AG04449 (cell line): ENCODE measurements at regions not wholly inside any gene's neighbourhood (a gene's known extent, or its start where the extent isn't known, plus 50 kb on each side); places are given as distances from the start of the nearest gene placed in this dataset.
"Not testable (repeated sequence)": the region's sequence is repeated elsewhere in the genome, so short reads cannot be mapped to it uniquely, and the experiment has no call there.

ENCODE experiments used
- CTCF ChIA-PET: fragments of 350-600 bp; formaldehyde crosslinking; extraction: SDS; loops from one replicate; lab custom pipeline; 2021; ENCODE audit warnings: antibody characterized with exemption; lab: Yijun Ruan, JAX
- POLR2A ChIA-PET: fragments of 400-600, 350-600 bp; formaldehyde crosslinking; extraction: SDS; loops from one replicate; lab custom pipeline; 2020; ENCODE audit warnings: antibody characterized with exemption, inconsistent platforms; lab: Yijun Ruan, JAX
- DNase-seq: peaks from one replicate; pipeline ENCODE4 v3.0.0-alpha.2; 2010; ENCODE audit warnings: low read depth, low spot score
- H3K4me3 ChIP-seq: 2 replicates; pipeline ENCODE4 v1.5.1; 2011; ENCODE audit warnings: low read depth, mild to moderate bottlenecking, control low read depth, low read length
- CTCF ChIP-seq: IDR thresholded peaks from one replicate; pipeline ENCODE4 v1.5.1; 2011; ENCODE audit warnings: mild to moderate bottlenecking, moderate library complexity, low read length, control low read depth, inconsistent platforms; ENCODE audit not compliant: insufficient read depth; ENCODE audit errors: missing control alignments

- DNase-seq, CTCF ChIA-PET, H3K4me3 ChIP-seq, POLR2A ChIA-PET: not testable (repeated sequence)
These were observed 168.5 kb upstream of the FAM72C start for GRCh38 chr1:144140243-144140642.

- CTCF ChIA-PET, DNase-seq, POLR2A ChIA-PET, H3K4me3 ChIP-seq: not testable (repeated sequence)
These were observed 133.2 kb upstream of the FAM72C start for GRCh38 chr1:144105006-144105405.

DNA sequence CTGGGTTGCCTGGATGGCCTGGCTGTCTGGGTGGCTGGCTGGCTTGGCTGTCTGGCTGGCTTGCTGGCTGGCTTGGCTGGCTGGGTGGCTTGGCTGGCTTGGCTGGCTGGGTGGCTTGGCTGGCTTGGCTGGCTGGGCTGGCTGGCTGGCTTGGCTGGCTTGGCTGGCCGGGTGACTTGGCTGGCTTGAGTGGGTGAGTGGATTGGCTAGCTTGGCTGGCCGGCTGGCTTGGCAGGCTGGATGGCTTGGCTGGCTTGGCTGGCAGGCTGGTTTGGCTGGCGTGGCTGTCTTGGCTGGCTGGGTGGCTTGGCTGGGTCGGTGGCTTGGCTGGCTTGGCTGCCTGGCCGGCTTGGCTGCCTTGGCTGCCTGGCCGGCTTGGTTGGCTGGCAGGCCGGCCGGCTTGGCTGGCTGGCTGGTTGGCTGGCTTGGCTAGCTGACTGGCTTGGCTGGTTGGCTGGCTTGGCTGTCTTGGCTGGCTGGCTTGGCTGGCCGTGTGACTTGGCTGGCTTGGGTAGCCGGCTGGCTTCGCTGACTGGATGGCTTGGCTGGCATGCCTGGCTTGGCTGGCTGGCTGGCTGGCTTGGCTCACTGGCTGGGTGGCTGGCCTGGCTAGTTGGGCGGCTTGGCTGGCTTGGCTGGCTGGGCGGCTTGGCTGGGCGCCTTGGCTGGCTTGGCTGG lies 132.4 kb upstream of the FAM72C start:
- POLR2A ChIA-PET, DNase-seq, CTCF ChIA-PET, H3K4me3 ChIP-seq: not testable (repeated sequence)

- H3K4me3 ChIP-seq, POLR2A ChIA-PET, DNase-seq, CTCF ChIA-PET: not testable (repeated sequence)
These were observed 131.5 kb upstream of the FAM72C start for GRCh38 chr1:144103156-144103880.

GRCh38 chr1:144102046-144102745 lies 130.4 kb upstream of the FAM72C start:
- CTCF ChIA-PET, H3K4me3 ChIP-seq, POLR2A ChIA-PET, DNase-seq: not testable (repeated sequence)

DNA sequence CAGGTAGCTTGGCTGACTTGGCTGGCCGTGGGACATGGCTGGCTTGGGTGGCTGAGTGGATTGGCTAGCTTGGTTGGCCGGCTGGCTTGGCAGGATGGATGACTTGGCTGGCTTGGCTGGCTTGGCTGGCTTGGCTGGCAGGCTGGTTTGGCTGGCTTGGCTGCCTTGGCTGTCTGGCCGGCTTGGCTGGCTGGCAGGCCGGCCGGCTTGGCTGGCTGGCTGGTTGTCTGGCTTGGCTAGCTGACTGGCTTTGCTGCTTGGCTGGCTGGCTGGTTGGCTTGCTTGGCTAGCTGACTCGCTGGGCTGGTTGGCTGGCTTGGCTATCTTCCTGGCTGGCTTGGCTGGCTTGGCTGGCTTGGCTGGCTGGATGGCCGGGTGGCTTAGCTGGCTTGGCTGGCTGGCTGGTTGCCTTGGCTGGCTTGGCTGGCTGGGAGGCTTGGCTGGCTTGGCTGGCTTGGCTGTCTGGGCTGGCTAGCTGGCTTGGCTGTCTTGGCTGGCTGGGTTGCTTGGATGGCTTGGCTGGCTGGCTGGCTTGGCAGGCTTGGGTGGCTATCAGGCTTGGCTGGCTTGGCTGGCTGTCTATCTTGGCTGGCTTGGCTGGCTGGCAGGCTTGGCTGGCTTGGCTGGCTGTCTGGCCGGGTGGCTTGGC lies 129.7 kb upstream of the FAM72C start:
- no peak for DNase-seq
- no peak overlapping the region for H3K4me3 ChIP-seq
- no peak for TF ChIP-seq CTCF
- POLR2A ChIA-PET, result no interaction called here
- CTCF ChIA-PET, result no interaction called here

DNA sequence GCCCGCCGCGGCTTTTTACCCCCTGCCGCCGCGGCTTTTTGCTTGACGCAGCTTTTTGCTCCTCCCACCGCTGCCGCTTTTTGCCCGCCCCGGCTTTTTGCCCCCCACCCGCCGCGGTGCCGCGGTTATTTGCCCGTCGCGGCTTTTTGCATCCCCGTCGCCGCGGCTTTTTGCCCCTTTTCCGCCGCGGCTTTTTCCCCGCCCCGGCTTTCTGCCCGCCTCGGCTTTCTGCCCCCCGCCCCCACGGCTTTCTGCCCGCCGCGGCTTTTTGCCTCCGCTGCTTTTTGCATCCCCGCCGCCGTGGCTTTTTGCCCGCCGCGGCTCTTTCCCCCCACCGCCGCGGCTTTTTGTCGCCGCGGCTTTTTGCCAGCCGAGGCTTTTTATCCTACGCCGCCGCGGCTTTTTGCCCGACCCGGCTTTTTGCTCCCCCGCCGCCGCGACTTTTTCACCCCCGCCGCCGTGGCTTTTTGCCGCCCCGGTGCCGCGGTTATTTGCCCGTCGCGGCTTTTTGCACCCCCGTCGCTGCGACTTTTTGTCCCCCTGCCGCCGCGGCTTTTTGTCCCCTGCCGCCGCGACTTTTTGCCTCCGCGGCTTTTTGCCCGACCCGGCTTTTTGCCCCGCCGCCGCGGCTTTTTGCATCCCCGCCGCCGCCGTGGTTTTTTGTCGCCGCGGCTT lies 105.5 kb upstream of the FAM72C start:
- POLR2A ChIA-PET, CTCF ChIA-PET, DNase-seq: not testable (repeated sequence)
- H3K4me3 ChIP-seq, result peak overlapping the region; percentile 49

- CTCF ChIA-PET, POLR2A ChIA-PET, DNase-seq: not testable (repeated sequence)
- peak overlapping the region; percentile 37 for H3K4me3 ChIP-seq
These were observed 104.9 kb upstream of the FAM72C start for GRCh38 chr1:144076646-144077045.

DNA sequence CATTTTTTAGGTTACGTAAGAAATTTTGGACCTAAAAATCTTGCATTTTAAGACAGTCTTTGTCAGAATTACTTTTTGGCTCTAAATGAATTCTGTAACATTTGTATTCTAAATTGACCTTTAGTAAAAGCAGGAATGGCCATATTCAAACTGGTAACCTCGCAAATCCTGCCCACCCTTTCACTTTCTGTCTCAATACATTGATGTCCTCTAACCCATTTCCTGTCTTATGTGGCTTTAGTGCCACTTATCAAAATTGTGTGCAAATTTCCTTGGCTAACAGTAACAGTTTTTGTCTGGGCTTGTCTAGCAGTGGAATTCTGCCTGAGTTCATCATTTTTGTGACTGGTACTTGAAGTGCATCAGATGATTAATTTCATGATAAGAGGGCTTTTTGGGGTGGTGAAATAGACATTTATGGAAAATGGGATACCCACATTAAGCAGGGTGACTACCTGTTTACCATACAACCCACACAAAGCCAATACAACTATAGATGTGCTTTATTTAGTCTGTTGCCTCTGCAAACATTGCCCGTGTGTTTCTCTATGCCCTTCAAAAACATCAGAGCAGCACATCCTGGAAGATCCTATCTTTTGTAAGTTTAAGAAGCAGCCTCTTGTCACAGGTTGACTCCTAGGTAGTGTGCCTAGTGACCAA lies 98.7 kb upstream of the FAM72C start:
- POLR2A ChIA-PET, H3K4me3 ChIP-seq, DNase-seq, CTCF ChIA-PET: not testable (repeated sequence)

- POLR2A ChIA-PET, CTCF ChIA-PET, H3K4me3 ChIP-seq, DNase-seq: not testable (repeated sequence)
These were observed 95.3 kb upstream of the FAM72C start for GRCh38 chr1:144067042-144067441.

GRCh38 chr1:144066071-144066813 lies 94.5 kb upstream of the FAM72C start:
- DNase-seq, CTCF ChIA-PET, H3K4me3 ChIP-seq, POLR2A ChIA-PET: not testable (repeated sequence)

- CTCF ChIA-PET, DNase-seq, H3K4me3 ChIP-seq, POLR2A ChIA-PET: not testable (repeated sequence)
These were observed 93.7 kb upstream of the FAM72C start for GRCh38 chr1:144065299-144066060.

DNA sequence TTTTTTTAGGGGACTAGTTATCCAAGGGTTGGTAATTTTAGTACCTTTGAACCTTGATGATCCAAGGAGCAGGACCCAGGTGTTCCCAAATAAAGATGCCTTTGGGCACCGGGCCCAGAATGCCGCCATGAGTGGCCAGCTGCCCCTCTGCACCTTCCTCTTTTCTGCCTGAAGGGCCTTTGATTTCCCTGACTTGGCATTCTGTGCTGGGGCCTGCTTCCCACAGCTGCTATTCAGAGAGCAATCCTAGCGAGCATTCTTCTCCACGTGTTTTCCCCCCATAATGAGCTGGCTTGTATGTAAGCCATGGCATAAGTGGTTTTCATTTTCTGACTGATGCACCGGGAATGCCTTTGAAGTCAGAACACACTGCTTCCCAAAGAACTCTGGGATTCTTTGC lies 77.6 kb upstream of the FAM72C start:
- DNase-seq, CTCF ChIA-PET, POLR2A ChIA-PET, H3K4me3 ChIP-seq: not testable (repeated sequence)
